Kidney (tissue), 13 donors: ENCODE measurements at regions not wholly inside any gene's neighbourhood (a gene's known extent, or its start where the extent isn't known, plus 50 kb on each side); places are given as distances from the start of the nearest gene placed in this dataset.

ENCODE experiments used
- DNase-seq, 5 donors: peaks; one replicate each; pipeline ENCODE4 v3.0.0-alpha.2; 2013 to 2020
- FAIRE-seq: peaks from 2 replicates; lab custom pipeline; 2012; peaks lifted over from hg19 to GRCh38; lab: Jason Lieb, UNC
- H3K27ac ChIP-seq, 2 donors: one replicate each; pipeline ENCODE4 v1.7.0; 2013; ENCODE audit warnings: low read depth in 2 of 2, low read length in 2 of 2, inconsistent platforms in 1 of 2
- H3K27me3 ChIP-seq: one replicate; pipeline ENCODE4 v1.7.1; 2013; ENCODE audit warnings: low read length, inconsistent platforms; ENCODE audit not compliant: control insufficient read depth, insufficient read depth
- H3K36me3 ChIP-seq, 3 donors: one replicate each; pipeline versions ENCODE4 v1.7.0 to v1.7.1; 2013; ENCODE audit warnings: low read length in 3 of 3, control low read depth in 1 of 3, inconsistent platforms in 1 of 3; ENCODE audit not compliant: insufficient read depth in 3 of 3, control insufficient read depth in 2 of 3
- H3K4me1 ChIP-seq, 3 donors: one replicate each; pipeline versions ENCODE4 v1.7.0 to v1.7.1; 2013; ENCODE audit warnings: low read length in 3 of 3, inconsistent platforms in 1 of 3, low read depth in 1 of 3; ENCODE audit not compliant: control insufficient read depth in 2 of 3, insufficient read depth in 2 of 3
- H3K4me3 ChIP-seq, 3 donors: one replicate each; pipeline versions ENCODE4 v1.7.0 to v1.8.1; 2013; ENCODE audit warnings: low read length in 3 of 3, control low read depth in 1 of 3, inconsistent platforms in 1 of 3
- H3K9ac ChIP-seq, 3 donors: one replicate each; pipeline versions ENCODE4 v1.7.0 to v1.7.1; 2013; ENCODE audit warnings: low read length in 3 of 3, control low read depth in 1 of 3, inconsistent platforms in 1 of 3
- H3K9me3 ChIP-seq, 3 donors: one replicate each; pipeline versions ENCODE4 v1.7.0 to v1.7.1; 2013; ENCODE audit warnings: low read length in 3 of 3, control low read depth in 1 of 3, inconsistent platforms in 1 of 3; ENCODE audit not compliant: control insufficient read depth in 2 of 3, insufficient read depth in 1 of 3
- intact Hi-C: fragments of 100-400 bp; cut with DNase I; formaldehyde crosslinking; loops from one replicate; pipeline ENCODE4 v1.11.1; 2022
- TF ChIP-seq, protein P1 (sequence below): IDR thresholded peaks from 3 replicates; pipeline ENCODE4 v1.5.1; 2012; ENCODE audit warnings: mild to moderate bottlenecking, moderate library complexity, borderline replicate concordance; ENCODE audit not compliant: insufficient read depth; ENCODE audit errors: extremely low read depth
- donor health status: control.
- donor health status: control.
- donor health status: control.
- donor health status: control.
- donor health status: control.
- donor health status: DM: yes; HTN: yes; CAD: no.
- donor health status: Normal renal cell carcinoma (clear cell type).

DNA sequence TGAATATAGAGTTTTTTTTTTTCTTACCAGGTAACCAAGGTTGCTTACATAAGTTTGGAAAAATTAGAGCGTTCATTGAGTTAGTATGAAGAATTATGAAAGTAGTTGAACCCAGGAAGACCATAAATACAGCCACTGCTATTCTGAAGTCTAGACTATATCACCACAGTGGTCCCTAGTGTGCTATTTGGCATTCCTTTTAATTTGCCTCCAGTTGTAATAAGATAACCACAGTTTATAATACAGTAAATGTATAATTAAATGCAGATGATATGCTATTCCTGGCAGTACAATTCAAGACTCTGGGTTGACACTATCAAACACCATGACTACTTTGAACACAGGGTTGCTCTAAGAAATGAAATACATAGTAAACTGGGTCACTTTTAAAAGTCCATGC is 270.5 kb downstream of the BRINP2 start:
- DNase-seq = no peak
- FAIRE-seq = no peak
- Histone ChIP-seq H3K9ac (no peak overlapping the region), H3K9me3 (no peaks in the 10 kb centered on the region), H3K4me1 (no peaks in the 10 kb centered on the region), H3K4me3 (no peak overlapping the region), H3K36me3 (no peaks in the 10 kb centered on the region), H3K27ac (no peak overlapping the region), H3K27me3 (no peaks in the 10 kb centered on the region)
- intact Hi-C loops = no loop called here
- TF ChIP-seq, protein P1, sequence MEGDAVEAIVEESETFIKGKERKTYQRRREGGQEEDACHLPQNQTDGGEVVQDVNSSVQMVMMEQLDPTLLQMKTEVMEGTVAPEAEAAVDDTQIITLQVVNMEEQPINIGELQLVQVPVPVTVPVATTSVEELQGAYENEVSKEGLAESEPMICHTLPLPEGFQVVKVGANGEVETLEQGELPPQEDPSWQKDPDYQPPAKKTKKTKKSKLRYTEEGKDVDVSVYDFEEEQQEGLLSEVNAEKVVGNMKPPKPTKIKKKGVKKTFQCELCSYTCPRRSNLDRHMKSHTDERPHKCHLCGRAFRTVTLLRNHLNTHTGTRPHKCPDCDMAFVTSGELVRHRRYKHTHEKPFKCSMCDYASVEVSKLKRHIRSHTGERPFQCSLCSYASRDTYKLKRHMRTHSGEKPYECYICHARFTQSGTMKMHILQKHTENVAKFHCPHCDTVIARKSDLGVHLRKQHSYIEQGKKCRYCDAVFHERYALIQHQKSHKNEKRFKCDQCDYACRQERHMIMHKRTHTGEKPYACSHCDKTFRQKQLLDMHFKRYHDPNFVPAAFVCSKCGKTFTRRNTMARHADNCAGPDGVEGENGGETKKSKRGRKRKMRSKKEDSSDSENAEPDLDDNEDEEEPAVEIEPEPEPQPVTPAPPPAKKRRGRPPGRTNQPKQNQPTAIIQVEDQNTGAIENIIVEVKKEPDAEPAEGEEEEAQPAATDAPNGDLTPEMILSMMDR = no peak

DNA sequence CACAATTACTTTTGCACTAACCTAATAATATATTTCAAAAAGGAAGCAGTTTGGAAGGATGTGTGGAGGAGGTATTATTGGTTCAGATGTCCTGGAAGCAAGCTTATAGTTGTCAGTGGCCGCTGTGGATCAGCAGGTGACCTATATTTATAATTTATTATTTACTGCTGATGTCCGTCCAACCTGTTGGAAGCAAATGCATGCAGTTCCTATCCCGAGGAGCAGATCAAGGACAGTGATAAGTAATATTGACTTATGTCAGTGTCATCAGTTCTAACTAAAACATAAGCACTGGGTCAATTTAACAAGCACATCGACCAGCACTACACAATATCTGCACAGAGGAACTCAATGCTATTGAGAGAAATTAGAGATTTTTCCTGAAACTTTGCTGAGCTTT is 270.1 kb downstream of the BRINP2 start:
- TF ChIP-seq, protein P1 = no peak
- Histone ChIP-seq H3K36me3 (no peaks in the 10 kb centered on the region), H3K9ac (no peak overlapping the region), H3K4me1 (no peaks in the 10 kb centered on the region), H3K27me3 (no peaks in the 10 kb centered on the region), H3K4me3 (no peak overlapping the region), H3K27ac (no peak overlapping the region), H3K9me3 (no peaks in the 10 kb centered on the region)
- intact Hi-C loops = no loop called here
- FAIRE-seq (no peak), DNase-seq (no peak)

DNA sequence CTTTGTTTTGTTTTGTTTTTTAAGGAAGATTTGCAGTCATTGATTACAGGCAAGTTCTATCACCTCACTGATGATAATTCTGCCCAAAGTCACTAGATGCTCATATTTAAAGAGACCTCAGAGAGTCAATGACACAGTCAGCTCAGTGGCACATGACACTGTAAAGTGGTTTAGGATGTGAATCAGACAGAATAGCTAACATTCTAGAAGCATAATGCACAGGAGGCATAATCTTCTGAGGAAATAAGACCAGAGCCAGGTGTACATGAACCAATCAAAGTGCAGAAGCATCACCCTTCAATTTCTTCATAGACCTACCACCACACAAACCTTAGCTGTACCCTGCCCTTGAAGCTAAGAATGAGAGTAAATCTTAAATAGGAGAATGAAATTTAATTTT is 268.5 kb downstream of the BRINP2 start:
- H3K27me3 ChIP-seq = no peaks in the 10 kb centered on the region
- TF ChIP-seq, protein P1 = no peak
- FAIRE-seq = no peak
- no peaks in the 10 kb centered on the region for H3K36me3 ChIP-seq
- no peak overlapping the region for H3K27ac ChIP-seq
- H3K4me3 ChIP-seq = no peak overlapping the region
- no peak overlapping the region for H3K9ac ChIP-seq
- H3K4me1 ChIP-seq = no peaks in the 10 kb centered on the region
- no peaks in the 10 kb centered on the region for H3K9me3 ChIP-seq
- no peak for DNase-seq
- intact Hi-C loops = no loop called here

DNA sequence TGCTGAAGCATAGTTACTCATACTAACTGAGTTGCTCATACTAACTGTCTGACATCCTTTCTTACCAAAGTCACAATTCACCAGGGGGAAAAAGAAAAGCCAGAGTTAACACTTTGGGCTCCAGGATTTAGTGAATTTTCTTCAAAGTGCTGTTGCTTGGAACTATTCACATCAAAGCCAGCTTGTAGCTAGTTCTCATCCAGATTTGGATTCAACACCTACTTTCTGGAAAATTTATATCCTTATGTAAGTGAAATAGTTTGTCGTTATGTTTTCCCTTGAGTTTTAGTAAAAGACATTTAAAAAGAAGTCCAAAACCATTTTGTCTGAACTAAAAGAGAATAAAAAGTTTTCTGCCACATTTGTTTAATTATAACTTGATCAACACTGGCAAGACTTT is 264.6 kb downstream of the BRINP2 start:
- no peaks in the 10 kb centered on the region for H3K27me3 ChIP-seq
- H3K4me3 ChIP-seq = no peak overlapping the region
- no peaks in the 10 kb centered on the region for H3K36me3 ChIP-seq
- TF ChIP-seq, protein P1 = no peak
- no peaks in the 10 kb centered on the region for H3K9me3 ChIP-seq
- FAIRE-seq (no peak), DNase-seq (no peak)
- intact Hi-C loops = no loop called here
- H3K9ac ChIP-seq = no peak overlapping the region
- no peaks in the 10 kb centered on the region for H3K4me1 ChIP-seq
- H3K27ac ChIP-seq = no peak overlapping the region
